Prostate gland (tissue), 2 donors: ENCODE measurements at regions not wholly inside any gene's neighbourhood (a gene's known extent, or its start where the extent isn't known, plus 50 kb on each side); places are given as distances from the start of the nearest gene placed in this dataset.
"Not testable (repeated sequence)": the region's sequence is repeated elsewhere in the genome, so short reads cannot be mapped to it uniquely, and the experiment has no call there.

ENCODE experiments used
- POLR2A ChIP-seq: fragments of 450-650 bp; IDR thresholded peaks from one replicate; pipeline ENCODE4 v1.6.1; 2016; ENCODE audit warnings: antibody characterized with exemption, mild to moderate bottlenecking
- POLR2AphosphoS5 ChIP-seq: sonication (generic); formaldehyde crosslinking; IDR thresholded peaks from one replicate; pipeline ENCODE4 v1.6.1; 2017; ENCODE audit warnings: antibody characterized with exemption
- TF ChIP-seq, protein P1 (sequence below), 4 experiments: fragments of 200-600 bp in 2 of 4; fragments of 450-650 bp in 2 of 4; sonication (generic) in 2 of 4; IDR thresholded peaks; 1 replicate in 3 of 4; 2 replicates in 1 of 4; pipeline ENCODE4 v1.5.1; 2016 to 2019; ENCODE audit warnings: antibody characterized with exemption in 4 of 4, mild to moderate bottlenecking in 2 of 4, moderate library complexity in 2 of 4

DNA sequence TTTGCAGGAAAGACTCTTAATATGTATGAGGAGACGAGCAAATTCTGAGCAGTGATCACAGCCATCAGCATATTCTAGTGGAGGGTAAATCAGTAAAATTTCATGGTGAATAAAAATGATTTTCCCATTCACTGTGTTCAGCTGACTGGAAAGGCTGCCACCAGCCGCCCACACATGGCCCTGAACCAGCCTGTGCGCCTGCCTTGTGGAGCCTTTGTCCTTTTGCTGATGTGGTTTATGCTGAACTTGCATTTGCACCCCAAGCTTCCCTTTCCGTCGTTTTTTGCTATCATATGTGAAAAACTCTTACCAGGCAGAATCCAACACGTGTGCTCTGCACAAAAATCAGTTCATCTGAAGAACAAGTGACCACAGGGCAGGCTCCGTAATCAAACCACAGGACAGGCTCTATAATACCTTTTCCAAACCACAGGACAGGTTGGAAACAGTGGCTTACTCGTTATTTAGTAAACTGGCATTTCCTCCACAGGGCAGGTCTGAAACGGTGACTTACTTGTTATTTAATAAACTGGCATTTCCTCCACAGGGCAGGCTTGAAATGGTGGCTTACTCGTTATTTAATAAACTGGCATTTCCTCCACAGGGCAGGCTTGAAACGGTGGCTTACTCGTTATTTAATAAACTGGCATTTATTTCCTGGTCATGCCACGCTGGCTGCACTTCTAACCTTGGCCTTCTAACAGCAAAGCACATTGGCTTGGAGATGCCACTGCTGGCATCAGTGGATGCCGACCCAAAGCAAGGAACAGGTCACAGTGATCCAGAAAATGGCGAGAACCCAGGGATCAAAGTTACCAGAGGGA is 58.4 kb upstream of the TNK2 start:
- TF ChIP-seq, protein P1, sequence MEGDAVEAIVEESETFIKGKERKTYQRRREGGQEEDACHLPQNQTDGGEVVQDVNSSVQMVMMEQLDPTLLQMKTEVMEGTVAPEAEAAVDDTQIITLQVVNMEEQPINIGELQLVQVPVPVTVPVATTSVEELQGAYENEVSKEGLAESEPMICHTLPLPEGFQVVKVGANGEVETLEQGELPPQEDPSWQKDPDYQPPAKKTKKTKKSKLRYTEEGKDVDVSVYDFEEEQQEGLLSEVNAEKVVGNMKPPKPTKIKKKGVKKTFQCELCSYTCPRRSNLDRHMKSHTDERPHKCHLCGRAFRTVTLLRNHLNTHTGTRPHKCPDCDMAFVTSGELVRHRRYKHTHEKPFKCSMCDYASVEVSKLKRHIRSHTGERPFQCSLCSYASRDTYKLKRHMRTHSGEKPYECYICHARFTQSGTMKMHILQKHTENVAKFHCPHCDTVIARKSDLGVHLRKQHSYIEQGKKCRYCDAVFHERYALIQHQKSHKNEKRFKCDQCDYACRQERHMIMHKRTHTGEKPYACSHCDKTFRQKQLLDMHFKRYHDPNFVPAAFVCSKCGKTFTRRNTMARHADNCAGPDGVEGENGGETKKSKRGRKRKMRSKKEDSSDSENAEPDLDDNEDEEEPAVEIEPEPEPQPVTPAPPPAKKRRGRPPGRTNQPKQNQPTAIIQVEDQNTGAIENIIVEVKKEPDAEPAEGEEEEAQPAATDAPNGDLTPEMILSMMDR (IDR thresholded peaks at IDR 0.05) = not testable (repeated sequence)
- TF ChIP-seq POLR2AphosphoS5, POLR2A: not testable (repeated sequence)
